GM10266 (cell line): ENCODE measurements at regions not wholly inside any gene's neighbourhood (a gene's known extent, or its start where the extent isn't known, plus 50 kb on each side); places are given as distances from the start of the nearest gene placed in this dataset.

Source experiments
- DNase-seq: peaks from one replicate; pipeline ENCODE4 v3.0.0; 2012; ENCODE audit errors: extremely low spot score
- TF ChIP-seq, protein P1 (sequence below): IDR thresholded peaks from 2 replicates; pipeline ENCODE4 v1.5.1; 2012; ENCODE audit warnings: mild to moderate bottlenecking, low read depth; ENCODE audit not compliant: control insufficient read depth, insufficient read depth; ENCODE audit errors: missing control alignments

DNA sequence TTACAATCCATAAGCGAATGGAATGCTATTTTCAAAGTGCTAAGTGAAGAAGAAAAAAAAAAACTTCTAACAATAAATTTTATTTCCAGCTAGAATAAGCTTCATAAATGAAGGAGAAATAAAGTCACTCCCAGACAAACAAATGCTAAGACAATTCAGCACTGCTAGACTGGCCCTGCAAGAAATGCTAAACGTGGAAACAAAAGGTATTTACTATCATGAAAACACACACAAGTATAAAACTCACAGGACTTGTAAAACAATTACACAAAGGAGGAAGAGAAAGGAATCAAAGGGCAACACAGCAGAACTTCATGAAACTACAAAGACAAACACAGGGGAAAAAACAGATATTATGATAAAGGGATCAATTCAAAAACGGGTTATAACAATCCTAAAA, 85.8 kb upstream of the NELL2 start:
- DNase-seq, result no peak
- TF ChIP-seq, protein P1, sequence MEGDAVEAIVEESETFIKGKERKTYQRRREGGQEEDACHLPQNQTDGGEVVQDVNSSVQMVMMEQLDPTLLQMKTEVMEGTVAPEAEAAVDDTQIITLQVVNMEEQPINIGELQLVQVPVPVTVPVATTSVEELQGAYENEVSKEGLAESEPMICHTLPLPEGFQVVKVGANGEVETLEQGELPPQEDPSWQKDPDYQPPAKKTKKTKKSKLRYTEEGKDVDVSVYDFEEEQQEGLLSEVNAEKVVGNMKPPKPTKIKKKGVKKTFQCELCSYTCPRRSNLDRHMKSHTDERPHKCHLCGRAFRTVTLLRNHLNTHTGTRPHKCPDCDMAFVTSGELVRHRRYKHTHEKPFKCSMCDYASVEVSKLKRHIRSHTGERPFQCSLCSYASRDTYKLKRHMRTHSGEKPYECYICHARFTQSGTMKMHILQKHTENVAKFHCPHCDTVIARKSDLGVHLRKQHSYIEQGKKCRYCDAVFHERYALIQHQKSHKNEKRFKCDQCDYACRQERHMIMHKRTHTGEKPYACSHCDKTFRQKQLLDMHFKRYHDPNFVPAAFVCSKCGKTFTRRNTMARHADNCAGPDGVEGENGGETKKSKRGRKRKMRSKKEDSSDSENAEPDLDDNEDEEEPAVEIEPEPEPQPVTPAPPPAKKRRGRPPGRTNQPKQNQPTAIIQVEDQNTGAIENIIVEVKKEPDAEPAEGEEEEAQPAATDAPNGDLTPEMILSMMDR, result no peak

DNA sequence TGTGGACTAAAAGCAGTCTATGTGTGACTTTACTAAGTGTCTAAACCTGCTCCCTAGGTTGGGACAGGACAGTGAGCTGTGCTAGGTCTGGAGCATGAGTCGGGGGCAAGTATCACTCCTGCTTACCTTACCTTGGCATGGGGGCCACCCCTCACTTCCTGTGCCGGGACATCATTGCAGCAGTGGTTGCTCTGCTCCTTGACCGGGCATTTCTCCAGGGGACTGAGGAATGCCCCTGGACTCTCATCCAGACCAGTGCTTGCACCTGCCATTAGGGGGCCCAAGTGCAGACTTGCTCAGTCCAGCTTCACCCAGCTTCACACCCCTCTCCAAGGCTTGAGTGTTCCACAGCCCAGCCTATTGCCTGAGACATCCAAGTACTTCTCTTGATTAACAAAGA, 84.7 kb upstream of the NELL2 start:
- DNase-seq, result no peak
- TF ChIP-seq, protein P1, result no peak

DNA sequence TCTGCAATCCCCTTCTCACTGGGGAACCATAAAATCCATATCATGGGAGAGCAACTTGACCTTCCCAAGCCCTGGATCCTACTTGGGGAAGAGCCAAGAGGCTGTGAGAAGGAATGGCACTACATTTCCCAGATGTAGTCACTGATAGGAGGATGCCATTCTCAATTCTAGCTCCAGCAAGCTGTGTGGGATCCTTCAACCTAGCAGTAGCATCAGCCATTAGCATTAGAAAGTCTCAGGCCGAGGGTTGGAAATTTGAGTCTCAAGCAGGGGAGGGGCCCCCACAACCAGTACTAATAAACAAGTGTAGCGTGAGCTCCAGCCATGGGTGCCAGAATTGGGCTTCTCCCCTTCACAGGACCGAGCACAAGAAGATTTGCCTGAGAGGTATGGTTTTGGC, 84.3 kb upstream of the NELL2 start:
- no peak for DNase-seq
- TF ChIP-seq, protein P1, result no peak

DNA sequence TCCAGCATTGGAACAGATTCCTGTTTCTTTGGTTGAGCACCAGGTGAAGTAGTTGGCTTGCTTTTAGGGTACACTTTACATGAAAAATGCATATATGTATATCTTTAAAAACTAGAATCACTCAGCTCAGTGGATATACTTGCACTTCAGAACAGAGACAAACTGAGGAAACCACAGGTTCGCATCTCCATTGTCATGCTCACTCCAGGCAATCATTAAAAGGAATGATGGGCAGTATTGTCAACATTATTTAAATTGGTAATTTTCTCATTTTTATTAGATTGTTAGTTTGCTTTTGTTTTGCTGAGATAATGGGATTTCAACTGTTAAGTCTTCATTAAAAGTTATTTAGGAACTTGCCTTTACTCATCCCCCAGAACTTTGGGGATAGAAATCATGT, 71.0 kb upstream of the NELL2 start:
- no peak for DNase-seq
- TF ChIP-seq, protein P1, result no peak

DNA sequence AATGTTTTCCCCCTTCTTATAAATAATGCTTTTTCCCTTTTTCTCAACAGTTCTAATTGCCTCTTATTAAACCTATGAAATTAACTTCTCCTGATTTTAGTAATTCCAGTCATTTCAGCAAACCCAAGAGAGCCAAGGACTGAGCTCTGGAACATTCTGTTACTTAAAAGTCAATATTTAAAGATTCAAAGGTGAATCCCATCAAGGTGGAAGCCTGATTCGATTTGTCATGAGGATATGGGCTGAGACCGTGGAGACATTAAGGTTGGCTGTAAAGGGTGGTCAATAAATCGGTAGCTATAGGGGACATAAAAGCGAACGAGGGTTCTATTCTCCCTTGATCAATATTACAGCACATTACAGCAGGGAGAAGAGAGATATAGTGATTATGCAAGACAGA, 66.6 kb upstream of the NELL2 start:
- TF ChIP-seq, protein P1, result no peak
- DNase-seq, result no peak

DNA sequence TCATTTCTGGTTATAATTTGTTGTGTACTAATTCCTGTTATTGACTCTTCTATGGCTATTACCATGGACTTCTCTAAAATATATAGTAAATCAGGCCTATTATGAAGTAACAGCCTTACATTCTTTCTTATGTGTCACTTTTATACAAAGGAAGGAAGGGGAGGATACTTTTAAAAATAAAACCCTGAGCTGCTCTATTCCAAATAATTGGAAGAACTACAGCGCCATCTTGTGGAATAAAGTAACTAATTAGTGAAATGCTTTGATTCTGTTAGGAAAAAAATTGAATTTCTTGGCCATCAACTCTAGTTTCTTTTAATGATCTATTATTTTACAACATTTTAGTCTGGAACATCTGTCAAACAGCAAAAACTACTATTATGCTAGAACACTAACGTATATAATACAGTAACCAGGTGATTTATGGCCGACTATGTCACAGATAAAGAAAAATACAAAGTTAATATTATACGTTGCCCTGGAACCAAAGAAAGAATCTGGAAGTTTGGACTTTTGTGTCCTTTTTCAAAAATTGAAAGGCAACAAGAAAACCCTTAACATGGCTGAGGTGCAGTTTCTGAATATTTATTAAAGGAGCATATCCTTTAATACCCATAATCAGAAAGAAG, 55.0 kb upstream of the NELL2 start:
- TF ChIP-seq, protein P1, result peak; percentile 41
- peak; percentile 13 for DNase-seq

DNA sequence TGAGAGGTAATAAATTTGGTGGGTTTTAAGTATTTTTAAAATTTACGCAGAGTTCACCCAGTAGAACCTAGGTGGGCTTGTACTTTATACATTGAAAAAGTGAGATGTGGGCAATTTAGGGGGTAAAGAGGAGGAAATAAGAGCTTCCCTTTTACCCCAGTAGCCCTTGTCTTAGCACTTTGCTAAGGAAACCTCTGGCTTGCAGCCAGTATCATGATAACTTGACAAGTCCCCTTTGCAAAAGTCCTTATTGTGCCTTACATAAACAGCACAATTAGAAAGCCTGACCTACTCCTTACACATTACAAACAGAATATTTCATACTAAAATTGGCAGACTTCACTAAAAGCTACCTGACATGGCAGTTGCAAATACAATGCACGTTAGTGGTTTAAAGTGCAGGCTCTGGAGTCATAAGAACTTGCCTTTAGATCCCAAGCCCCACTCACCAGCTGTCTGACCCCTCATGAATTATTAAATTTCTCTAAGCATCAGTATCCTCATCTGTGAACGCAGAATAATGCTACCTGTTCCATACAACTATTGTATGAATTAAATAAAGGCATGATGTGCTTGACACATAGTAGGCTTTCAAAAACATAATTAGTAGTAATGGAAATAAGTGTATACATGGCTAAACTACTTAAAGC, 53.2 kb upstream of the NELL2 start:
- TF ChIP-seq, protein P1, result no peak
- DNase-seq, result no peak
